Upper lobe of left lung (tissue), 4 donors: ENCODE measurements at regions not wholly inside any gene's neighbourhood (a gene's known extent, or its start where the extent isn't known, plus 50 kb on each side); places are given as distances from the start of the nearest gene placed in this dataset.

Experiments
- POLR2A ChIP-seq, 4 donors: fragments of 450-650 bp; IDR thresholded peaks; one replicate each; pipeline ENCODE4 v1.5.1; 2016 to 2017; ENCODE audit warnings: antibody characterized with exemption in 4 of 4, mild to moderate bottlenecking in 2 of 4
- POLR2AphosphoS5 ChIP-seq, 2 donors: sonication (generic); formaldehyde crosslinking; IDR thresholded peaks; one replicate each; pipeline ENCODE4 v1.5.1; 2017; ENCODE audit warnings: antibody characterized with exemption in 2 of 2
- TF ChIP-seq, protein P1 (sequence below), 6 experiments: fragments of 450-650 bp in 4 of 6; fragments of 200-600 bp in 2 of 6; sonication (generic) in 2 of 6; IDR thresholded peaks; one replicate each; pipeline ENCODE4 v1.5.1; 2016 to 2019; ENCODE audit warnings: antibody characterized with exemption in 6 of 6

DNA sequence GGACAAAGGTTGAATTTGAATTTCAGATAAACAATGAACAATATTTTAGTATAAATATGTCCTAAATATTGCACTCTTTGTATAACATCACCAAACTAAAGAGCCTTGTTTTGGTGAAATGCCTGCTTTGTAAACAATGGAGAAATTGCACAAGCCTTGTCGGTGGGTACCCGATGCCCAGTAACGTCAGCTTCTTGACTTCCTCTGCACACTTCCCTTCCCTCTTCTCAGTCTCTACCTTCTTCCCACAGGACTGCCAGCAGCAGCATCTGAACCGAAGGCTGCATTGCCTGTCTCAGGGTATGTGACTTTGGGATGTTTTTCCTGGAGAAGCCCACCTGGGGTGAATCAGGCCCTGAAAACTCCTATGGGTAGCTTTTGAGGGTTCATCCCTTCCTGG, 113.9 kb downstream of the UTP18 start:
- TF ChIP-seq POLR2A (IDR thresholded peaks at IDR 0.05), result no peak
- TF ChIP-seq, protein P1, sequence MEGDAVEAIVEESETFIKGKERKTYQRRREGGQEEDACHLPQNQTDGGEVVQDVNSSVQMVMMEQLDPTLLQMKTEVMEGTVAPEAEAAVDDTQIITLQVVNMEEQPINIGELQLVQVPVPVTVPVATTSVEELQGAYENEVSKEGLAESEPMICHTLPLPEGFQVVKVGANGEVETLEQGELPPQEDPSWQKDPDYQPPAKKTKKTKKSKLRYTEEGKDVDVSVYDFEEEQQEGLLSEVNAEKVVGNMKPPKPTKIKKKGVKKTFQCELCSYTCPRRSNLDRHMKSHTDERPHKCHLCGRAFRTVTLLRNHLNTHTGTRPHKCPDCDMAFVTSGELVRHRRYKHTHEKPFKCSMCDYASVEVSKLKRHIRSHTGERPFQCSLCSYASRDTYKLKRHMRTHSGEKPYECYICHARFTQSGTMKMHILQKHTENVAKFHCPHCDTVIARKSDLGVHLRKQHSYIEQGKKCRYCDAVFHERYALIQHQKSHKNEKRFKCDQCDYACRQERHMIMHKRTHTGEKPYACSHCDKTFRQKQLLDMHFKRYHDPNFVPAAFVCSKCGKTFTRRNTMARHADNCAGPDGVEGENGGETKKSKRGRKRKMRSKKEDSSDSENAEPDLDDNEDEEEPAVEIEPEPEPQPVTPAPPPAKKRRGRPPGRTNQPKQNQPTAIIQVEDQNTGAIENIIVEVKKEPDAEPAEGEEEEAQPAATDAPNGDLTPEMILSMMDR (IDR thresholded peaks at IDR 0.05), result no peak
- TF ChIP-seq POLR2AphosphoS5 (IDR thresholded peaks at IDR 0.05), result no peak
